HK-2 (cell line): ENCODE measurements at regions not wholly inside any gene's neighbourhood (a gene's known extent, or its start where the extent isn't known, plus 50 kb on each side); places are given as distances from the start of the nearest gene placed in this dataset.
"Not testable (repeated sequence)": the region's sequence is repeated elsewhere in the genome, so short reads cannot be mapped to it uniquely, and the experiment has no call there.

Source experiments
- DNase-seq: peaks from one replicate; pipeline ENCODE4 v3.0.0-alpha.2; 2018; ENCODE audit not compliant: unreplicated experiment

GRCh38 chr17:54494721-54495715 lies 405.6 kb upstream of the TOM1L1 start:
- no peak for DNase-seq

- no peak for DNase-seq
These were observed 395.2 kb upstream of the TOM1L1 start for GRCh38 chr17:54505404-54505803.

- no peak for DNase-seq
These were observed 381.9 kb upstream of the TOM1L1 start for GRCh38 chr17:54518706-54519105.

GRCh38 chr17:54521137-54521536 lies 379.5 kb upstream of the TOM1L1 start:
- no peak for DNase-seq

- no peak for DNase-seq
These were observed 376.2 kb upstream of the TOM1L1 start for GRCh38 chr17:54524501-54524900.

GRCh38 chr17:54527941-54528340 lies 372.7 kb upstream of the TOM1L1 start:
- DNase-seq, result no peak

- no peak for DNase-seq
These were observed 370.3 kb upstream of the TOM1L1 start for GRCh38 chr17:54530398-54530797.

GRCh38 chr17:54536306-54536705 lies 364.3 kb upstream of the TOM1L1 start:
- no peak for DNase-seq

GRCh38 chr17:54537656-54538055 lies 363.0 kb upstream of the TOM1L1 start:
- DNase-seq, result no peak

GRCh38 chr17:54544249-54544648 lies 356.4 kb upstream of the TOM1L1 start:
- no peak for DNase-seq

GRCh38 chr17:54559883-54560282 lies 340.8 kb upstream of the TOM1L1 start:
- no peak for DNase-seq

GRCh38 chr17:54608634-54609155 lies 292.0 kb upstream of the TOM1L1 start:
- no peak for DNase-seq

GRCh38 chr17:54620399-54620978 lies 280.2 kb upstream of the TOM1L1 start:
- DNase-seq, result no peak

- DNase-seq, result no peak
These were observed 276.9 kb upstream of the TOM1L1 start for GRCh38 chr17:54623746-54624145.

- DNase-seq, result no peak
These were observed 274.4 kb upstream of the TOM1L1 start for GRCh38 chr17:54626146-54626703.

GRCh38 chr17:54639426-54639825 lies 261.2 kb upstream of the TOM1L1 start:
- not testable (repeated sequence) for DNase-seq

- DNase-seq, result no peak
These were observed 237.4 kb upstream of the TOM1L1 start for GRCh38 chr17:54662978-54663876.

GRCh38 chr17:54666559-54666958 lies 234.1 kb upstream of the TOM1L1 start:
- no peak for DNase-seq

- no peak for DNase-seq
These were observed 222.5 kb upstream of the TOM1L1 start for GRCh38 chr17:54678158-54678557.

GRCh38 chr17:54680410-54680809 lies 220.2 kb upstream of the TOM1L1 start:
- DNase-seq, result no peak

- no peak for DNase-seq
These were observed 206.3 kb upstream of the TOM1L1 start for GRCh38 chr17:54694287-54694887.
